ENCODE measurements at regions not wholly inside any gene's neighbourhood (a gene's known extent, or its start where the extent isn't known, plus 50 kb on each side); places are given as distances from the start of the nearest gene placed in this dataset.
"Not testable (repeated sequence)": the region's sequence is repeated elsewhere in the genome, so short reads cannot be mapped to it uniquely, and the experiment has no call there.

GRCh38 chr17:63231015-63231620, 215.0 kb downstream of the CYB561 start:
- TF ChIP-seq, protein P1, sequence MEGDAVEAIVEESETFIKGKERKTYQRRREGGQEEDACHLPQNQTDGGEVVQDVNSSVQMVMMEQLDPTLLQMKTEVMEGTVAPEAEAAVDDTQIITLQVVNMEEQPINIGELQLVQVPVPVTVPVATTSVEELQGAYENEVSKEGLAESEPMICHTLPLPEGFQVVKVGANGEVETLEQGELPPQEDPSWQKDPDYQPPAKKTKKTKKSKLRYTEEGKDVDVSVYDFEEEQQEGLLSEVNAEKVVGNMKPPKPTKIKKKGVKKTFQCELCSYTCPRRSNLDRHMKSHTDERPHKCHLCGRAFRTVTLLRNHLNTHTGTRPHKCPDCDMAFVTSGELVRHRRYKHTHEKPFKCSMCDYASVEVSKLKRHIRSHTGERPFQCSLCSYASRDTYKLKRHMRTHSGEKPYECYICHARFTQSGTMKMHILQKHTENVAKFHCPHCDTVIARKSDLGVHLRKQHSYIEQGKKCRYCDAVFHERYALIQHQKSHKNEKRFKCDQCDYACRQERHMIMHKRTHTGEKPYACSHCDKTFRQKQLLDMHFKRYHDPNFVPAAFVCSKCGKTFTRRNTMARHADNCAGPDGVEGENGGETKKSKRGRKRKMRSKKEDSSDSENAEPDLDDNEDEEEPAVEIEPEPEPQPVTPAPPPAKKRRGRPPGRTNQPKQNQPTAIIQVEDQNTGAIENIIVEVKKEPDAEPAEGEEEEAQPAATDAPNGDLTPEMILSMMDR (IDR thresholded peaks at IDR 0.05) = not testable (repeated sequence)
- not testable (repeated sequence) for TF ChIP-seq POLR2A (IDR thresholded peaks at IDR 0.05)

Data from thyroid gland (tissue), 4 donors.